ENCODE measurements at regions not wholly inside any gene's neighbourhood (a gene's known extent, or its start where the extent isn't known, plus 50 kb on each side); places are given as distances from the start of the nearest gene placed in this dataset.

DNA sequence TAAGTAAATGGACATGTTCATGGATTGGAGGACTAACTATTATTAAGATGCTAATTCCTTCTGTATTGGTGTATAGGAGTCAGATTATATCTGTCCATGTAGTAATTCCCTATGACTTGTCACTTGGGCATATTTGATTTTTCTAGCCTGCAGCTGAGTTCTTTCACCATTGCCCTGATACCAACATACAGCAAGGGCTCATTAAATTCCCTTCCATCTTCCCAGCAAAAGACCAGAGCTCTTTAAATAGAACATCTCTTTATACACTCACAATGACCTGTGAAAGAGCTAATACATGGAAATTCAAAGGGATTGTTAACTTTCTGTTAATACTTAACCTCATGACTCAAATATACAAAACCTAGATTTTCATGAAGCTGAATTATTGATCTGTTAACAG, 492.3 kb upstream of the VRK2 start:
- ATAC-seq: no peak
- TF ChIP-seq SNAI2 (CRISPR knock-in tag; IDR thresholded peaks at IDR 0.05): no peak
- no peak for TF ChIP-seq ZFP30 (CRISPR knock-in tag; IDR thresholded peaks at IDR 0.05)
- TF ChIP-seq BACH2 (CRISPR knock-in tag; IDR thresholded peaks at IDR 0.05; ENCODE audit: borderline replicate concordance): no peak
- TF ChIP-seq, protein P1, sequence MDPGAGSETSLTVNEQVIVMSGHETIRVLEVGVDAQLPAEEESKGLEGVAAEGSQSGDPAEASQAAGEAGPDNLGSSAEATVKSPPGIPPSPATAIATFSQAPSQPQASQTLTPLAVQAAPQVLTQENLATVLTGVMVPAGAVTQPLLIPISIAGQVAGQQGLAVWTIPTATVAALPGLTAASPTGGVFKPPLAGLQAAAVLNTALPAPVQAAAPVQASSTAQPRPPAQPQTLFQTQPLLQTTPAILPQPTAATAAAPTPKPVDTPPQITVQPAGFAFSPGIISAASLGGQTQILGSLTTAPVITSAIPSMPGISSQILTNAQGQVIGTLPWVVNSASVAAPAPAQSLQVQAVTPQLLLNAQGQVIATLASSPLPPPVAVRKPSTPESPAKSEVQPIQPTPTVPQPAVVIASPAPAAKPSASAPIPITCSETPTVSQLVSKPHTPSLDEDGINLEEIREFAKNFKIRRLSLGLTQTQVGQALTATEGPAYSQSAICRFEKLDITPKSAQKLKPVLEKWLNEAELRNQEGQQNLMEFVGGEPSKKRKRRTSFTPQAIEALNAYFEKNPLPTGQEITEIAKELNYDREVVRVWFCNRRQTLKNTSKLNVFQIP (CRISPR knock-in tag; IDR thresholded peaks at IDR 0.05; ENCODE audit: borderline replicate concordance, low read depth): no peak
- TF ChIP-seq PPARA (CRISPR knock-in tag; IDR thresholded peaks at IDR 0.05; ENCODE audit: borderline replicate concordance): no peak

DNA sequence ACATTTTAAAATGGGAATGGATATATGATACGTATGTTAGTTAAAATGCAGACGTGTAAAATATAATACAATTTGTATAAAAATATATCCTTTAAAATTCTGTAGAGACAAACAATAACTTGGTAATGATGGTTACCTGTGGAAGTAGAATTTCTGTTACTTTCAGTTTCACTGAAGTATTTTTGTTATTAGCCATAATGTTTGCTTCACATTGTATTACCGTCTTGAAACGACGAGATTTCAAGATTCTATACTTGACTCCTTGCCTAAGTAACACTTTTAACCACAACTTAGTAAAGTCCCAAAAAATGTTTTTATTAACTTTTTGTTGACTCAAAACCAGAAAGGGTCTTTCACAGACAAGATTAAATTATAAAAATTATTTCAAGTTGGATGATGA, 488.3 kb upstream of the VRK2 start:
- TF ChIP-seq ZNF565 (CRISPR knock-in tag; conservative IDR thresholded peaks at IDR 0.05; ENCODE audit: low read depth) (no peak), RARB (CRISPR knock-in tag; IDR thresholded peaks at IDR 0.05) (no peak), ZNF70 (CRISPR knock-in tag; IDR thresholded peaks at IDR 0.05) (no peak), ZFP3 (CRISPR knock-in tag; IDR thresholded peaks at IDR 0.05) (no peak), SNAI2 (CRISPR knock-in tag; IDR thresholded peaks at IDR 0.05) (no peak), GLIS3 (CRISPR knock-in tag; IDR thresholded peaks at IDR 0.05) (no peak), BACH2 (CRISPR knock-in tag; IDR thresholded peaks at IDR 0.05; ENCODE audit: borderline replicate concordance) (no peak), ARNTL (CRISPR knock-in tag; IDR thresholded peaks at IDR 0.05; ENCODE audit: borderline replicate concordance, low read depth) (no peak), CSDC2 (CRISPR knock-in tag; IDR thresholded peaks at IDR 0.05) (no peak), TCF4 (CRISPR knock-in tag; IDR thresholded peaks at IDR 0.05; ENCODE audit: borderline replicate concordance) (no peak), PPARA (CRISPR knock-in tag; IDR thresholded peaks at IDR 0.05; ENCODE audit: borderline replicate concordance) (no peak), ESRRG (CRISPR knock-in tag; IDR thresholded peaks at IDR 0.05) (no peak), ZFP30 (CRISPR knock-in tag; IDR thresholded peaks at IDR 0.05) (no peak), OSR1 (CRISPR knock-in tag; IDR thresholded peaks at IDR 0.05) (no peak), ZC3H10 (CRISPR knock-in tag; IDR thresholded peaks at IDR 0.05) (no peak)
- TF ChIP-seq, protein P2, sequence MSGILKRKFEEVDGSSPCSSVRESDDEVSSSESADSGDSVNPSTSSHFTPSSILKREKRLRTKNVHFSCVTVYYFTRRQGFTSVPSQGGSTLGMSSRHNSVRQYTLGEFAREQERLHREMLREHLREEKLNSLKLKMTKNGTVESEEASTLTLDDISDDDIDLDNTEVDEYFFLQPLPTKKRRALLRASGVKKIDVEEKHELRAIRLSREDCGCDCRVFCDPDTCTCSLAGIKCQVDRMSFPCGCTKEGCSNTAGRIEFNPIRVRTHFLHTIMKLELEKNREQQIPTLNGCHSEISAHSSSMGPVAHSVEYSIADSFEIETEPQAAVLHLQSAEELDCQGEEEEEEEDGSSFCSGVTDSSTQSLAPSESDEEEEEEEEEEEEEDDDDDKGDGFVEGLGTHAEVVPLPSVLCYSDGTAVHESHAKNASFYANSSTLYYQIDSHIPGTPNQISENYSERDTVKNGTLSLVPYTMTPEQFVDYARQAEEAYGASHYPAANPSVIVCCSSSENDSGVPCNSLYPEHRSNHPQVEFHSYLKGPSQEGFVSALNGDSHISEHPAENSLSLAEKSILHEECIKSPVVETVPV (CRISPR knock-in tag; IDR thresholded peaks at IDR 0.05): no peak
- TF ChIP-seq, protein P3, sequence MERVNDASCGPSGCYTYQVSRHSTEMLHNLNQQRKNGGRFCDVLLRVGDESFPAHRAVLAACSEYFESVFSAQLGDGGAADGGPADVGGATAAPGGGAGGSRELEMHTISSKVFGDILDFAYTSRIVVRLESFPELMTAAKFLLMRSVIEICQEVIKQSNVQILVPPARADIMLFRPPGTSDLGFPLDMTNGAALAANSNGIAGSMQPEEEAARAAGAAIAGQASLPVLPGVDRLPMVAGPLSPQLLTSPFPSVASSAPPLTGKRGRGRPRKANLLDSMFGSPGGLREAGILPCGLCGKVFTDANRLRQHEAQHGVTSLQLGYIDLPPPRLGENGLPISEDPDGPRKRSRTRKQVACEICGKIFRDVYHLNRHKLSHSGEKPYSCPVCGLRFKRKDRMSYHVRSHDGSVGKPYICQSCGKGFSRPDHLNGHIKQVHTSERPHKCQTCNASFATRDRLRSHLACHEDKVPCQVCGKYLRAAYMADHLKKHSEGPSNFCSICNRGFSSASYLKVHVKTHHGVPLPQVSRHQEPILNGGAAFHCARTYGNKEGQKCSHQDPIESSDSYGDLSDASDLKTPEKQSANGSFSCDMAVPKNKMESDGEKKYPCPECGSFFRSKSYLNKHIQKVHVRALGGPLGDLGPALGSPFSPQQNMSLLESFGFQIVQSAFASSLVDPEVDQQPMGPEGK (CRISPR knock-in tag; IDR thresholded peaks at IDR 0.05; ENCODE audit: borderline replicate concordance): no peak
- TF ChIP-seq, protein P1 (CRISPR knock-in tag; IDR thresholded peaks at IDR 0.05; ENCODE audit: borderline replicate concordance, low read depth): no peak
- TF ChIP-seq, protein P4, sequence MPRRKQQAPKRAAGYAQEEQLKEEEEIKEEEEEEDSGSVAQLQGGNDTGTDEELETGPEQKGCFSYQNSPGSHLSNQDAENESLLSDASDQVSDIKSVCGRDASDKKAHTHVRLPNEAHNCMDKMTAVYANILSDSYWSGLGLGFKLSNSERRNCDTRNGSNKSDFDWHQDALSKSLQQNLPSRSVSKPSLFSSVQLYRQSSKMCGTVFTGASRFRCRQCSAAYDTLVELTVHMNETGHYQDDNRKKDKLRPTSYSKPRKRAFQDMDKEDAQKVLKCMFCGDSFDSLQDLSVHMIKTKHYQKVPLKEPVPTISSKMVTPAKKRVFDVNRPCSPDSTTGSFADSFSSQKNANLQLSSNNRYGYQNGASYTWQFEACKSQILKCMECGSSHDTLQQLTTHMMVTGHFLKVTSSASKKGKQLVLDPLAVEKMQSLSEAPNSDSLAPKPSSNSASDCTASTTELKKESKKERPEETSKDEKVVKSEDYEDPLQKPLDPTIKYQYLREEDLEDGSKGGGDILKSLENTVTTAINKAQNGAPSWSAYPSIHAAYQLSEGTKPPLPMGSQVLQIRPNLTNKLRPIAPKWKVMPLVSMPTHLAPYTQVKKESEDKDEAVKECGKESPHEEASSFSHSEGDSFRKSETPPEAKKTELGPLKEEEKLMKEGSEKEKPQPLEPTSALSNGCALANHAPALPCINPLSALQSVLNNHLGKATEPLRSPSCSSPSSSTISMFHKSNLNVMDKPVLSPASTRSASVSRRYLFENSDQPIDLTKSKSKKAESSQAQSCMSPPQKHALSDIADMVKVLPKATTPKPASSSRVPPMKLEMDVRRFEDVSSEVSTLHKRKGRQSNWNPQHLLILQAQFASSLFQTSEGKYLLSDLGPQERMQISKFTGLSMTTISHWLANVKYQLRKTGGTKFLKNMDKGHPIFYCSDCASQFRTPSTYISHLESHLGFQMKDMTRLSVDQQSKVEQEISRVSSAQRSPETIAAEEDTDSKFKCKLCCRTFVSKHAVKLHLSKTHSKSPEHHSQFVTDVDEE (CRISPR knock-in tag; IDR thresholded peaks at IDR 0.05): no peak
- TF ChIP-seq, protein P5, sequence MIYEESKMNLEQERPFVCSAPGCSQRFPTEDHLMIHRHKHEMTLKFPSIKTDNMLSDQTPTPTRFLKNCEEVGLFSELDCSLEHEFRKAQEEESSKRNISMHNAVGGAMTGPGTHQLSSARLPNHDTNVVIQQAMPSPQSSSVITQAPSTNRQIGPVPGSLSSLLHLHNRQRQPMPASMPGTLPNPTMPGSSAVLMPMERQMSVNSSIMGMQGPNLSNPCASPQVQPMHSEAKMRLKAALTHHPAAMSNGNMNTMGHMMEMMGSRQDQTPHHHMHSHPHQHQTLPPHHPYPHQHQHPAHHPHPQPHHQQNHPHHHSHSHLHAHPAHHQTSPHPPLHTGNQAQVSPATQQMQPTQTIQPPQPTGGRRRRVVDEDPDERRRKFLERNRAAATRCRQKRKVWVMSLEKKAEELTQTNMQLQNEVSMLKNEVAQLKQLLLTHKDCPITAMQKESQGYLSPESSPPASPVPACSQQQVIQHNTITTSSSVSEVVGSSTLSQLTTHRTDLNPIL (CRISPR knock-in tag; IDR thresholded peaks at IDR 0.05; ENCODE audit: low read depth): no peak
- no peak for ATAC-seq

All from SK-N-SH treated with all-trans-retinoic acid at 6 μM for 48 hours (cell line).